Upper lobe of left lung (tissue), 6 donors: ENCODE measurements at regions not wholly inside any gene's neighbourhood (a gene's known extent, or its start where the extent isn't known, plus 50 kb on each side); places are given as distances from the start of the nearest gene placed in this dataset.

ENCODE experiments used
- ATAC-seq, 2 donors: fragments of 200-7000 bp; cut with Tn5 transposase; one replicate each; pipeline ENCODE4 v1.9.1; 2022; ENCODE audit warnings: mild to moderate bottlenecking in 2 of 2, moderate library complexity in 2 of 2; ENCODE audit not compliant: low FRiP score in 2 of 2
- DNase-seq, 2 donors: peaks; one replicate each; pipeline ENCODE4 v3.0.0-alpha.2; 2019 to 2020
- H3K27ac ChIP-seq, 4 donors: fragments of 200-600 bp; sonication (generic); one replicate each; pipeline ENCODE4 v1.5.1; 2016 to 2019
- H3K27me3 ChIP-seq, 4 donors: fragments of 200-600 bp; sonication (generic); one replicate each; pipeline ENCODE4 v1.5.1; 2017 to 2019
- H3K36me3 ChIP-seq, 4 donors: fragments of 200-600 bp; sonication (generic); one replicate each; pipeline ENCODE4 v1.5.1; 2016 to 2019
- H3K4me1 ChIP-seq, 4 donors: fragments of 200-600 bp; sonication (generic); one replicate each; pipeline ENCODE4 v1.5.1; 2018 to 2019
- H3K4me3 ChIP-seq, 4 donors: fragments of 200-600 bp; sonication (generic); one replicate each; pipeline ENCODE4 v1.5.1; 2017 to 2019; ENCODE audit warnings: mild to moderate bottlenecking in 2 of 4, moderate library complexity in 1 of 4
- H3K9me3 ChIP-seq, 4 donors: fragments of 200-600 bp; sonication (generic); one replicate each; pipeline ENCODE4 v1.5.1; 2018 to 2019
- CTCF ChIP-seq, 6 experiments: fragments of 450-650 bp in 4 of 6; fragments of 200-600 bp in 2 of 6; sonication (generic) in 2 of 6; IDR thresholded peaks; one replicate each; pipeline ENCODE4 v1.5.1; 2016 to 2019; ENCODE audit warnings: antibody characterized with exemption in 6 of 6
- EP300 ChIP-seq, 4 donors: sonication (generic); formaldehyde crosslinking; IDR thresholded peaks; one replicate each; pipeline ENCODE4 v1.5.1; 2017; ENCODE audit warnings: antibody characterized with exemption in 4 of 4, control low read depth in 2 of 4
- POLR2A ChIP-seq, 4 donors: fragments of 450-650 bp; IDR thresholded peaks; one replicate each; pipeline ENCODE4 v1.5.1; 2016 to 2017; ENCODE audit warnings: antibody characterized with exemption in 4 of 4, mild to moderate bottlenecking in 2 of 4
- POLR2AphosphoS5 ChIP-seq, 2 donors: sonication (generic); formaldehyde crosslinking; IDR thresholded peaks; one replicate each; pipeline ENCODE4 v1.5.1; 2017; ENCODE audit warnings: antibody characterized with exemption in 2 of 2
- WGBS, 2 donors: methylation state at CpG; one replicate each; pipeline ENCODE4 v1.1.5; 2017 to 2018; 5-methylcytosine and 5-hydroxymethylcytosine counted together
- donor health status: DM: no; HTN: no; CAD: no; lungs with moderate emphysema.
- donor health status: DM: no; HTN: yes; CAD: no; lungs with severe emphysema.

DNA sequence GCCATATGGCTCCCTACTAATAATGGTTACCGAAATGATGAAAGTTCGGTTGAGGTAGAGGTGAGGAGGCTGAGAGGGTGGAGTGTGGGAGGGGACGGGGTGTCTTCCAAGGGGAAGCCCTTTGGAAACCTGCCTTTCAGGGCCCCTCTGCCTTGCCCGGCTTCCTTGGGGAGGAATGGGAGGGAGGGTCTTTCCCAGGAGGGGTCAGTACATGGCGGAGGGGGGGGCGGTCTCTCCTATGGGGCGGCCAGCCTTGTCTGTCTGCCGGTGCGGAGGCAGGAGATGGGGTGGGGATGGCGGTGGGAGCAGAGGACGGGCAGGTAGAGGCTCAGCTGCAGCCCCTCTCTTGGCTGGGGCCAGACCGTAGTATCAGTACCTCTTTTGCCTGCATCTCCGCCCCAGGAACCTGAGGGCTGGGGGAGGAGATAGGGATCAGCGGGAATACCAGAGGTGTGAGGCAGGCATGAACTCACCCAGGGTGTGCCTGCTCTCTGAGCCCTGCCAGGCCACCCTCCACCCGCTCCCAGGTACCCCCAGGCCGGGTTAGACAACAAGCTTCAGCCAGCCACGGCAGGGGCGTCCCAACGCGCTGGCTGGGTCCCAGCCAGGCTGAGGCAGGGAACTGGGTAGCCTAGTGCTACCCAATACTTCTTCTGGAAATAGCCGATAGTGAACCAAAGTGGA, 79.4 kb upstream of the POU3F1 start:
- Histone ChIP-seq H3K9me3 (no peaks in the 10 kb centered on the region), H3K4me1 (no peaks in the 10 kb centered on the region), H3K36me3 (no peaks in the 10 kb centered on the region), H3K27ac (no peak overlapping the region), H3K4me3 (no peak overlapping the region), H3K27me3 (no peaks in the 10 kb centered on the region)
- no peak for ATAC-seq
- 86 to 92% methylated on average over 9 to 21 of the region's 21 CpGs for WGBS, 2 donors
- DNase-seq = peak in 1 of 2 donors; percentile 54
- no peak for TF ChIP-seq EP300 (IDR thresholded peaks at IDR 0.05)
- TF ChIP-seq POLR2AphosphoS5 (IDR thresholded peaks at IDR 0.05) = no peak
- TF ChIP-seq CTCF (IDR thresholded peaks at IDR 0.05) = no peak
- TF ChIP-seq POLR2A (IDR thresholded peaks at IDR 0.05) = no peak

DNA sequence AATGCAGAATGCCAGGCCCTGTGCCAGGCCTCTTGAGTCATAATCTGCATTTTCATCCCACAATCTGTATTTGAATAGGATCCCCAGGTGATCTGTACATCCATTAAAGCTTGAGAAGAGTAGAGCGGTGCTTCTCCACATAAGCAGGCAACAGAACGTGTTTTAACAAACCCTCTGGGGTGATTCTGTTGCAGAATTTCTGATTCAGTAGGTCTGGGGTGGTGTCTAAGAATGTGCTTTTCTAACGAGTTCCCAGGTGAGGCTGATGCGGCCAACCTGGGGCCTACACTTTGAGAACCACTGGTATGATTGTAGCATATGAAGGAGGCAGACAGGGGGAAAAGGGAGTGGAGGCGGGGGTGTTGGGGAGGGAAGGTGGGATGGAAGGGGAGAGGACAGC, 78.4 kb upstream of the POU3F1 start:
- 89 to 93% methylated on average over 5 of the region's 5 CpGs for WGBS, 2 donors
- Histone ChIP-seq H3K9me3 (no peaks in the 10 kb centered on the region), H3K36me3 (no peaks in the 10 kb centered on the region), H3K27ac (no peak overlapping the region), H3K4me1 (no peaks in the 10 kb centered on the region), H3K27me3 (no peaks in the 10 kb centered on the region), H3K4me3 (no peak overlapping the region)
- TF ChIP-seq CTCF (IDR thresholded peaks at IDR 0.05) = no peak
- no peak for TF ChIP-seq POLR2AphosphoS5 (IDR thresholded peaks at IDR 0.05)
- no peak for TF ChIP-seq POLR2A (IDR thresholded peaks at IDR 0.05)
- TF ChIP-seq EP300 (IDR thresholded peaks at IDR 0.05) = no peak
- ATAC-seq (no peak), DNase-seq (no peak)

- no peaks in the 10 kb centered on the region for H3K4me1 ChIP-seq
- no peak overlapping the region for H3K27ac ChIP-seq
- H3K36me3 ChIP-seq = no peaks in the 10 kb centered on the region
- 79 to 88% methylated on average over 12 to 19 of the region's 19 CpGs for WGBS, 2 donors
- TF ChIP-seq CTCF (IDR thresholded peaks at IDR 0.05) (no peak), POLR2A (IDR thresholded peaks at IDR 0.05) (no peak), POLR2AphosphoS5 (IDR thresholded peaks at IDR 0.05) (no peak), EP300 (IDR thresholded peaks at IDR 0.05) (no peak)
- no peaks in the 10 kb centered on the region for H3K27me3 ChIP-seq
- no peak overlapping the region for H3K4me3 ChIP-seq
- H3K9me3 ChIP-seq = no peaks in the 10 kb centered on the region
- ATAC-seq (no peak), DNase-seq (peak in 1 of 2 donors; percentile 46)
These were observed 77.0 kb upstream of the POU3F1 start for GRCh38 chr1:38123356-38124135.

DNA sequence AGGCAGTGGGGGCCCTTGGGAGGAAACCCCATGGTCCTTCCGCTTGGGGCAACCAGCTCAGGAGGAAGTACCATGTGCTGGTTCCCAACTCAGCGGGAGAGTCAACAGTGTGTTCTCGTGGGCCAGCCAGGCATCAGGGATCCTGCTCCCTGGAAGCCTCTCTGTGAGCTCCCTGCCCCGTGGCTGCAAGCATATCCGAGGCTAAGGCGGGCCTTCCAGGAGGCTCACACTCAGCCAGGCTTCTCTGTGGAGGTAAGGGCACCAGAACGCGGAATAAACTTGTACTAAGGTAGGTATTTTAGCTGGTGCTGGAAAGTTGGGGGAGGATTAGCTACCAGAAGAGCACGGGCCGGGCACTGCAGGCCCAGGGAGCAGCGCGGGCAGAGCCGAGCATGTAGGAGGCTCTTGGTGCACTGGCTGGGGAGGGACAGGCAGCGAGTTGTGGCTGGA, 74.7 kb upstream of the POU3F1 start:
- Histone ChIP-seq H3K27me3 (no peaks in the 10 kb centered on the region), H3K27ac (no peak overlapping the region), H3K4me1 (no peaks in the 10 kb centered on the region), H3K36me3 (no peaks in the 10 kb centered on the region), H3K4me3 (no peak overlapping the region), H3K9me3 (no peaks in the 10 kb centered on the region)
- 68 to 79% methylated on average over 9 to 10 of the region's 14 CpGs for WGBS, 2 donors
- DNase-seq = peak in 1 of 2 donors; percentile 39
- no peak for ATAC-seq
- TF ChIP-seq EP300 (IDR thresholded peaks at IDR 0.05) (no peak), POLR2A (IDR thresholded peaks at IDR 0.05) (no peak), CTCF (IDR thresholded peaks at IDR 0.05) (no peak), POLR2AphosphoS5 (IDR thresholded peaks at IDR 0.05) (no peak)
